ENCODE measurements at regions not wholly inside any gene's neighbourhood (a gene's known extent, or its start where the extent isn't known, plus 50 kb on each side); places are given as distances from the start of the nearest gene placed in this dataset.

DNA sequence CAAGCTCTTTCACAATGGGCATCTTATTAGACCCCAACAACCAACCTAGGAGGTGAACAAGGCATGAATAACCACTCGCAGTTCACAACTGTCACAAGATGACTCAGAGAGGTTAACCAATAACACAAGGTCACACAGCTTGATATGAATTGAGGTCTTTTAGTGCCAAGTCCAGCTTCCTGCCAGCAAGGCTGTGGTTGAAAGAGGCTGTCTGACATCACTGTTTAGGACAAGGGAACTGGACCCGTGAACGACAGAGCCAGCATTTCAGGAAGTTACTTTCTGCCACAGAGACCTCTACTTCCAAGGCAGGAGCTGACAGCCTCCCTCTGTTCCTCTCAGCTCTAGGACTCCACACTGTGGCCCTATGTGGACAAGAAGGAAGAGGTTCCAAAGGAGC lies 53.4 kb upstream of the ALDH1B1 start:
- TF ChIP-seq RBM39 (IDR thresholded peaks at IDR 0.05; ENCODE audit: low read depth, low read length, poor library complexity, severe bottlenecking), result no peak
- TF ChIP-seq MXD4 (CRISPR knock-in tag; IDR thresholded peaks at IDR 0.05), result no peak
- no peak for TF ChIP-seq EP300 (IDR thresholded peaks at IDR 0.05; ENCODE audit: low read depth in 2 of 2, low read length in 2 of 2)
- TF ChIP-seq EP300 (CRISPR knock-in tag; IDR thresholded peaks at IDR 0.05; ENCODE audit: borderline replicate concordance), result no peak
